Ureter (tissue), 1 donor: ENCODE measurements at regions not wholly inside any gene's neighbourhood (a gene's known extent, or its start where the extent isn't known, plus 50 kb on each side); places are given as distances from the start of the nearest gene placed in this dataset.
"Not testable (repeated sequence)": the region's sequence is repeated elsewhere in the genome, so short reads cannot be mapped to it uniquely, and the experiment has no call there.

Experiments
- DNase-seq: peaks from one replicate; pipeline ENCODE4 v3.0.0-alpha.2; 2020; ENCODE audit warnings: low spot score
- donor health status: DM: yes; HTN: yes; CAD: no.

GRCh38 chr10:17538941-17539340, 78.2 kb downstream of the HACD1 start:
- no peak for DNase-seq

GRCh38 chr10:17537281-17537680, 79.9 kb downstream of the HACD1 start:
- no peak for DNase-seq

GRCh38 chr10:17536221-17536620, 81.0 kb downstream of the HACD1 start:
- no peak for DNase-seq

- no peak for DNase-seq
Measured at GRCh38 chr10:17533731-17534130, 79.3 kb upstream of the ST8SIA6 start.

- DNase-seq: no peak
Measured at GRCh38 chr10:17528306-17528862, 74.0 kb upstream of the ST8SIA6 start.

- no peak for DNase-seq
Measured at GRCh38 chr10:17527514-17528146, 73.2 kb upstream of the ST8SIA6 start.

GRCh38 chr10:17526571-17526970, 72.2 kb upstream of the ST8SIA6 start:
- DNase-seq: not testable (repeated sequence)

- DNase-seq: no peak
Measured at GRCh38 chr10:17523917-17524316, 69.5 kb upstream of the ST8SIA6 start.

GRCh38 chr10:17523246-17523753, 68.9 kb upstream of the ST8SIA6 start:
- no peak for DNase-seq

- DNase-seq: not testable (repeated sequence)
Measured at GRCh38 chr10:17522269-17522668, 67.9 kb upstream of the ST8SIA6 start.

- DNase-seq: no peak
Measured at GRCh38 chr10:17519457-17519856, 65.1 kb upstream of the ST8SIA6 start.

- DNase-seq: no peak
Measured at GRCh38 chr10:17518338-17518737, 63.9 kb upstream of the ST8SIA6 start.

- no peak for DNase-seq
Measured at GRCh38 chr10:17516376-17516775, 62.0 kb upstream of the ST8SIA6 start.

- peak; percentile 43 for DNase-seq
Measured at GRCh38 chr10:17512341-17513001, 58.1 kb upstream of the ST8SIA6 start.

- DNase-seq: no peak
Measured at GRCh38 chr10:17510242-17510908, 56.0 kb upstream of the ST8SIA6 start.

- no peak for DNase-seq
Measured at GRCh38 chr10:17507538-17507937, 53.1 kb upstream of the ST8SIA6 start.

GRCh38 chr10:17506856-17507471, 52.6 kb upstream of the ST8SIA6 start:
- DNase-seq: no peak

- DNase-seq: no peak
Measured at GRCh38 chr10:17506390-17506789, 52.0 kb upstream of the ST8SIA6 start.

GRCh38 chr10:17504547-17505245, 50.3 kb upstream of the ST8SIA6 start:
- DNase-seq: no peak
